H9 (cell line): ENCODE measurements at regions not wholly inside any gene's neighbourhood (a gene's known extent, or its start where the extent isn't known, plus 50 kb on each side); places are given as distances from the start of the nearest gene placed in this dataset.

Source experiments
- DNase-seq: peaks from one replicate; pipeline ENCODE4 v3.0.0-alpha.2; 2017
- H2AFZ ChIP-seq: one replicate; pipeline ENCODE4 v1.6.1; 2013; ENCODE audit warnings: mild to moderate bottlenecking, low read length, control low read depth, moderate library complexity
- H2AK5ac ChIP-seq: 2 replicates; pipeline ENCODE4 v1.6.1; 2013; ENCODE audit warnings: low read length, control low read depth, mixed read lengths; ENCODE audit not compliant: insufficient read length
- H2BK120ac ChIP-seq: one replicate; pipeline ENCODE4 v1.6.1; 2013; ENCODE audit warnings: low read depth, mild to moderate bottlenecking, low read length, control low read depth, inconsistent platforms; ENCODE audit not compliant: poor library complexity, severe bottlenecking
- H2BK12ac ChIP-seq: 2 replicates; pipeline ENCODE4 v1.6.1; 2013; ENCODE audit warnings: low read length, control low read depth, mixed read lengths, low read depth; ENCODE audit not compliant: insufficient read length
- H2BK15ac ChIP-seq: 2 replicates; pipeline ENCODE4 v1.6.1; 2013; ENCODE audit warnings: low read depth, low read length, control low read depth
- H2BK20ac ChIP-seq: one replicate; pipeline ENCODE4 v1.6.1; 2013; ENCODE audit warnings: low read depth, mild to moderate bottlenecking, low read length, control low read depth, inconsistent platforms; ENCODE audit not compliant: poor library complexity, severe bottlenecking
- H2BK5ac ChIP-seq: 2 replicates; pipeline ENCODE4 v1.6.1; 2013; ENCODE audit warnings: low read length, control low read depth, mixed read lengths; ENCODE audit not compliant: insufficient read length
- H3K14ac ChIP-seq: 2 replicates; pipeline ENCODE4 v1.6.1; 2013; ENCODE audit warnings: low read length, control low read depth; ENCODE audit not compliant: insufficient read depth
- H3K18ac ChIP-seq: 2 replicates; pipeline ENCODE4 v1.6.1; 2013; ENCODE audit warnings: low read depth, mild to moderate bottlenecking, mixed read lengths, low read length, control low read depth; ENCODE audit not compliant: insufficient read length
- H3K23ac ChIP-seq: 2 replicates; pipeline ENCODE4 v1.6.1; 2013; ENCODE audit warnings: low read length, control low read depth, mixed read lengths, low read depth; ENCODE audit not compliant: insufficient read length
- H3K23me2 ChIP-seq: 2 replicates; pipeline ENCODE4 v1.6.1; 2013; ENCODE audit warnings: low read depth, mild to moderate bottlenecking, mixed read lengths, low read length, control low read depth; ENCODE audit not compliant: insufficient read length, poor library complexity, severe bottlenecking
- H3K27ac ChIP-seq: 2 replicates; pipeline ENCODE4 v1.5.1; 2013; ENCODE audit warnings: low read length, control low read depth, mixed read lengths, low read depth; ENCODE audit not compliant: insufficient read length
- H3K27me3 ChIP-seq: 2 replicates; pipeline ENCODE4 v1.6.1; 2013; ENCODE audit warnings: low read length, control low read depth, inconsistent platforms; ENCODE audit not compliant: insufficient read depth
- H3K4ac ChIP-seq: 2 replicates; pipeline ENCODE4 v1.6.1; 2013; ENCODE audit warnings: low read depth, mild to moderate bottlenecking, control low read depth, inconsistent platforms, low read length, moderate library complexity
- H3K4me1 ChIP-seq: 2 replicates; pipeline ENCODE4 v1.6.1; 2013; ENCODE audit warnings: low read length, control low read depth, inconsistent platforms; ENCODE audit not compliant: insufficient read depth
- H3K4me2 ChIP-seq: 2 replicates; pipeline ENCODE4 v1.6.1; 2013; ENCODE audit warnings: low read length, control low read depth, mixed read lengths; ENCODE audit not compliant: insufficient read length, insufficient read depth
- H3K56ac ChIP-seq: 2 replicates; pipeline ENCODE4 v1.6.1; 2013; ENCODE audit warnings: low read depth, mild to moderate bottlenecking, mixed read lengths, low read length, control low read depth; ENCODE audit not compliant: insufficient read length
- H3K79me1 ChIP-seq: 2 replicates; pipeline ENCODE4 v1.6.1; 2013; ENCODE audit warnings: low read depth, mild to moderate bottlenecking, moderate library complexity, low read length, control low read depth, inconsistent platforms; ENCODE audit not compliant: insufficient read depth, poor library complexity, severe bottlenecking
- H3K79me2 ChIP-seq: 2 replicates; pipeline ENCODE4 v1.6.1; 2013; ENCODE audit warnings: low read length, control low read depth, inconsistent platforms; ENCODE audit not compliant: insufficient read depth
- H3K9ac ChIP-seq: 2 replicates; pipeline ENCODE4 v1.6.1; 2013; ENCODE audit warnings: low read length, control low read depth, mixed read lengths; ENCODE audit not compliant: insufficient read length; ENCODE audit errors: extremely low read depth
- H3K9me3 ChIP-seq: one replicate; pipeline ENCODE4 v1.6.1; 2013; ENCODE audit warnings: low read depth, low read length, inconsistent platforms; ENCODE audit not compliant: control insufficient read depth
- H3T11ph ChIP-seq: one replicate; pipeline ENCODE4 v1.6.1; 2013; ENCODE audit warnings: mild to moderate bottlenecking, low read length, control low read depth, inconsistent platforms
- H4K20me1 ChIP-seq: one replicate; pipeline ENCODE4 v1.6.1; 2013; ENCODE audit not compliant: control insufficient read depth, insufficient read length, insufficient read depth
- H4K5ac ChIP-seq: 2 replicates; pipeline ENCODE4 v1.6.1; 2013; ENCODE audit warnings: low read depth, mild to moderate bottlenecking, mixed read lengths, low read length, control low read depth; ENCODE audit not compliant: insufficient read length
- H4K8ac ChIP-seq: replicated peaks from 2 replicates; pipeline ENCODE4 v1.6.1; 2013; ENCODE audit warnings: low read length, control low read depth, mixed read lengths, low read depth; ENCODE audit not compliant: insufficient read length
- H4K91ac ChIP-seq: 2 replicates; pipeline ENCODE4 v1.6.1; 2013; ENCODE audit warnings: low read depth, mild to moderate bottlenecking, moderate library complexity, mixed read lengths, low read length, control low read depth; ENCODE audit not compliant: insufficient read length
- H3K27ac Mint-ChIP-seq, 3 experiments: 2 replicates in 2 of 3; 3 replicates in 1 of 3; pipeline ENCODE4 v1.8.0; 2020 to 2021; ENCODE audit warnings: mixed read lengths in 3 of 3, mild to moderate bottlenecking in 1 of 3, moderate library complexity in 1 of 3
- H3K27me3 Mint-ChIP-seq: 2 replicates; pipeline ENCODE4 v1.8.0; 2021; ENCODE audit warnings: low read depth, mild to moderate bottlenecking, moderate library complexity, mixed read lengths
- H3K36me3 Mint-ChIP-seq, 3 experiments: 2 replicates in 2 of 3; 3 replicates in 1 of 3; pipeline ENCODE4 v1.8.0; 2020 to 2021; ENCODE audit warnings: low read depth in 3 of 3, mixed read lengths in 3 of 3; ENCODE audit not compliant: insufficient read depth in 1 of 3
- H3K4me1 Mint-ChIP-seq, 2 experiments: 2 replicates each; pipeline ENCODE4 v1.8.0; 2020; ENCODE audit warnings: mixed read lengths in 2 of 2
- H3K4me3 Mint-ChIP-seq, 2 experiments: 2 replicates in 1 of 2; 3 replicates in 1 of 2; pipeline ENCODE4 v1.8.0; 2020 to 2021; ENCODE audit warnings: mild to moderate bottlenecking in 2 of 2, mixed read lengths in 2 of 2, moderate library complexity in 1 of 2
- H3K9me3 Mint-ChIP-seq, 2 experiments: 2 replicates in 1 of 2; 3 replicates in 1 of 2; pipeline ENCODE4 v1.8.0; 2020; ENCODE audit warnings: mild to moderate bottlenecking in 2 of 2, mixed read lengths in 2 of 2, moderate library complexity in 1 of 2
- CTCF ChIP-seq: fragments of 200-600 bp; sonication (generic); conservative IDR thresholded peaks from 3 replicates; pipeline ENCODE4 v1.8.0; 2021; ENCODE audit warnings: antibody characterized with exemption, mild to moderate bottlenecking
- WGBS: extraction: QIAGEN DNeasy Blood & Tissue Kit; methylation state at CpG from one replicate; pipeline ENCODE4 v1.1.7; 2013; ENCODE audit warnings: missing lambda C conversion rate, low lambda C conversion rate, mixed read lengths; ENCODE audit not compliant: insufficient read length; ENCODE audit errors: extremely low coverage; 5-methylcytosine and 5-hydroxymethylcytosine counted together

DNA sequence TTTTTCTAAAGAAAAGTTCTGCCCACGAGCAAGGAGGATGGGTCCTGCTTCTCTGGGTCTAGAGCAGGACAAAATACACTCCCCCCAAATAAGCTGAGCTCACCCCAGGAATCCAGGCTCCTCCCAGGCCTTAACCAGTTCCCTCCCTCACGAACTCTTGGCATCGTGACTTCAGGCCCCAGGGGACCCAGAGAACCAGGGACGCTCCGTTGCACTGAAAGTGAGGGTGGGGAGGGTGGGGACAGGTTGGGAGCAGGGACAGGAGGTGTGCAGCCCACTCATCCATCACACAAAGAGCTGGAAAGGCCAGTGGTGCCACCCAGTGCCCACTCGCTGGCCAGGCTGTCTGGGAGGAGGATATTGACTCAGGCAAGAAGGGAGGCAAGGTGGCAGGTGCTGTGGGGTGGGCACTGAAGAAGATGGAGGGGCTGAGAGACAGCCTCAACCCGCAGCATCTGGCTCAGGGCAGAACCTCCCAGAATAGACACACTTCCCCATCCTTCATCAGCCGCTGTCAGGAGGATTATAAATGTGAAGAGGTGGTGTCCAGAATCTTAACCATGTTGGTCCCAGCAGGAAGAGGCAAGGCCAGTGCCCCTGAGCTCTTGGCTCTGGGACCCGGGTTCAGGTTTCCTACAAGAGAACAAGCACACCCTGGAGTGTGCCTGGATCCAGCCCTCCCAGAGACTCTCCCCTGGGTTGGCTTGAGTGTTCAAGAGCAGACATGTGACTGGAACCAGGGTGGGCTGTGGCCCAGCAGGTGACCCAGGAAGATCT, 67.9 kb upstream of the RPL38 start:
- no peak overlapping the region for H2AFZ ChIP-seq
- H3K4me2 ChIP-seq = no peak overlapping the region
- no peak overlapping the region for H2BK5ac ChIP-seq
- no peak overlapping the region for H3K27ac ChIP-seq
- no peak overlapping the region for H3T11ph ChIP-seq
- H3K79me1 ChIP-seq = no peaks in the 10 kb centered on the region
- H3K4ac ChIP-seq = no peak overlapping the region
- no peaks in the 10 kb centered on the region for H4K20me1 ChIP-seq
- H3K23me2 ChIP-seq = no peaks in the 10 kb centered on the region
- H4K8ac ChIP-seq = no peak overlapping the region
- no peak overlapping the region for H3K4me3 Mint-ChIP-seq
- no peak overlapping the region for H2AK5ac ChIP-seq
- H3K9me3 Mint-ChIP-seq = peaks cover 18 to 21% of the 10 kb centered on the region in 2 experiments
- H3K36me3 Mint-ChIP-seq = peaks cover 0 to 20% (median 6%) of the 10 kb centered on the region in 3 experiments; a peak in 5 of 7 replicates
- no peaks in the 10 kb centered on the region; the same call in 1 of the 2 replicates for H3K4me1 ChIP-seq
- H2BK12ac ChIP-seq = no peak overlapping the region
- peaks cover 16 to 37% of the 10 kb centered on the region in 2 experiments for H3K4me1 Mint-ChIP-seq
- TF ChIP-seq CTCF = no peak
- H3K23ac ChIP-seq = no peak overlapping the region
- no peak overlapping the region for H2BK120ac ChIP-seq
- no peaks in the 10 kb centered on the region for H3K27me3 ChIP-seq
- no CpG with 5 or more reads among the region's 9 CpGs for WGBS
- no peak overlapping the region for H2BK15ac ChIP-seq
- no peak overlapping the region for H3K27ac Mint-ChIP-seq
- no peak overlapping the region for H3K18ac ChIP-seq
- H3K14ac ChIP-seq = no peak overlapping the region
- DNase-seq = peak; percentile 25
- H3K9ac ChIP-seq = no peak overlapping the region
- H4K5ac ChIP-seq = no peak overlapping the region
- H3K27me3 Mint-ChIP-seq = peaks cover 12% of the 10 kb centered on the region
- H3K9me3 ChIP-seq = no peaks in the 10 kb centered on the region
- H3K79me2 ChIP-seq = no peaks in the 10 kb centered on the region
- no peak overlapping the region for H4K91ac ChIP-seq
- no peak overlapping the region for H2BK20ac ChIP-seq
- H3K56ac ChIP-seq = no peak overlapping the region
